GM21381 (cell line): ENCODE measurements at regions not wholly inside any gene's neighbourhood (a gene's known extent, or its start where the extent isn't known, plus 50 kb on each side); places are given as distances from the start of the nearest gene placed in this dataset.
"Not testable (repeated sequence)": the region's sequence is repeated elsewhere in the genome, so short reads cannot be mapped to it uniquely, and the experiment has no call there.

ENCODE experiments used
- ATAC-seq: cut with Tn5 transposase; IDR thresholded peaks from one replicate; pipeline ENCODE4 v1.9.1; 2021; ENCODE audit warnings: mild to moderate bottlenecking, moderate library complexity; ENCODE audit not compliant: unreplicated experiment

DNA sequence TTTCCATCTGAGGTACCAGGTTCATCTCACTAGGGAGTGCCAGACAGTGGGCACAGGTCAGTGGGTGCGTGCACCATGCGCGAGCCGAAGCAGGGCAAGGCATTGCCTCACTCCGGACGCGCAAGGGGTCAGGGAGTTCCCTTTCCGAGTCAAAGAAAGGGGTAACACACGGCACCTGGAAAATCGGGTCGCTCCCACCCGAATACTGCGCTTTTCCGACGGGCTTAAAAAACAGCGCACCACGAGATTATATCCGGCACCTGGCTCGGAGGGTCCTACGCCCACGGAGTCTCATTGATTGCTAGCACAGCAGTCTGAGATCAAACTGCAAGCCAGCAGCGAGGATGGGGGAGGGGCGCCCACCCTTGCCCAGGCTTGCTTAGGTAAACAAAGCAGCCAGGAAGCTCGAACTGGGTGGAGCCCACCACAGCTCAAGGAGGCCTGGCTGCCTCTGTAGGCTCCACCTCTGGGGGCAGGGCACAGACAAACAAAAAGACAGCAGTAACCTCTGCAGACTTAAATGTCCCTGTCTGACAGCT is 242.5 kb downstream of the CYLC2 start:
- not testable (repeated sequence) for ATAC-seq

DNA sequence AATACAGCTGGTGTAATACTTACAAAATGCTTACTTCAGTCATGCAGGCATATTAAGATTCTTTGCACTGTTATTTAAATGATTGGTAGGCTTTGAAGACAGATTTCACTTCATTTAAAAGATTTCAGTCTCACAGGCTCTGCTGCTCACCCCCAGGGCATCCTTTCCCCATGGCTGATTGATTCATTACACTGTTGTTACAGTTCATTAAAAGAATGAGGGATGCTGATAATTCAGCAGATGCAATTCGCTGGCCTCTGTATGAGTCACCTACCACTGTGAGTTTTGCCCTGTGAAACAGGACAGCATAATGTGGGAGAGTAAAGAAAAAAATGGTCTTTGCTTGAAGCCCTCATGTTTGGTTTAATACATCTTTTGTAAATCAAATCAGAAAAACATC is 246.9 kb downstream of the CYLC2 start:
- ATAC-seq, result no peak

DNA sequence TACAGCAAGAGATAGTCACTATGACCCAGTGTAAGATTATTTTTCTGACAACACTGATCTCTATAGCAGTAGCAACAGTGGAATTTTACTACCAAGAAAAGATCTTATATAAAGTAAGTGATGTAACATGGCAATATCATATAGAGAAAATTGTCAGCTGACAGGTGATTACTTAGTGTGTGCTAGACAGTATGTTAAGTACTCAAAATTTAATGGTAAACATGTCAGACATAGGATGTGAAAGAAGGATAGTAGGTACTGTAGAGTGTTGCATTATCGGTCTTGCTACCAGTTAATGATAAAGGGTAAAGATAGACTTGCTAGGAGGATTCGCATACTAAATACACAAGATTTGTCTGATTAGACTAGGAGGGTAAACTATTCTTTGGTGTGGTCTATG is 247.4 kb downstream of the CYLC2 start:
- ATAC-seq, result no peak

DNA sequence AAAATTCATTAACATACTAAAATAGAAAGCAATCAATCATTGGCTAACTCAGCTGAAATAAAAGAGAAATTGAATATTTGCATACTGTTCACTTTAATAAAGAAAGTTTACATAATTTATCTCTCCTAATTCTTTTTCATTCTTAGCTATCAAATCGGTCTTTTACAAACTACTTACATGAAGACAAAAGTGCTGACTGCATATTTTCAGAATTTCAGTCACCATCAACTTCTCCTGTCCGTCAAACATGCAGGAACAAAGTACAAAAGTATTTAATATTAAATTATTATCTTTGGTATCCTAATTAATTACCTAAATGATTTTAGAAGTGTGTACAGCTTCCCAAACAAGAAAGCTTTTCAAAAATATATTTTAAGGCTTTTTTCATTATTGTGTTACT is 248.4 kb downstream of the CYLC2 start:
- ATAC-seq, result no peak

DNA sequence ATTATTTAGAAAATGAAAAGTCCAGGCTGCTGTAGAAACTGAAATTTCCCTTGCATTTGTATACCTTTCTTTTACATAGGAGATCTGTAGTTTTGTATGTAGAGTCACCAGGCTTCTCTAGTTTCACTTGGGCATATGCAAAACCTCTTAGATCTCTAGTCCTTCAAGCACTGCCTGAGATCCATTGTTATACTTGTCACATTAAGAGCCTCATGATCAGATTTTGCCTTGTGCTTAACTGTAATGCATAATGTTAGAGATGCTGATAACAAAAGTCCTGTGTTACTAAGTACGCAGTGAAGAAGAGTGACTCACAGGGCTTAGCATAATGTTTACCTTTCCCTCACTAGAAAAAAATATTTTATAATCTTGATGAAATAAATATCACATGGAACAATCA is 250.2 kb downstream of the CYLC2 start:
- no peak for ATAC-seq

DNA sequence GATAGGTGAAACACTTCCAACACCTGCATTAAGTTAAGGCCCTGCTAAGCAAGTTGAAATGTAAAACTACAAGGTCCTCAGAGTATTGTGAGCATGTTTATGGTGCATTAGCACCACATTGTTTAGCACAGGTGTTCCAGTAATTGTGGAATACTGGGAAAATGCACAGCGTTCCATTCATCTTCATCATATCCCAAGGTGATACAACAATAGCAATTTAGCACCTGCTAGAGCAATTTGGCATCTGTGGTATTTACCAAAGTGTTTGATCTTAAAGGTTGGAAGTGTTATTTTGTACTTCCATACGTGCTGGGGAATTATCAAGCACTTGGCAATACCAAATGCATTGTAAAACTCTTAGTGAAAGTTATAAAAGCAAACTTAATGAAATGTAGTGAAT is 266.8 kb downstream of the CYLC2 start:
- no peak for ATAC-seq

DNA sequence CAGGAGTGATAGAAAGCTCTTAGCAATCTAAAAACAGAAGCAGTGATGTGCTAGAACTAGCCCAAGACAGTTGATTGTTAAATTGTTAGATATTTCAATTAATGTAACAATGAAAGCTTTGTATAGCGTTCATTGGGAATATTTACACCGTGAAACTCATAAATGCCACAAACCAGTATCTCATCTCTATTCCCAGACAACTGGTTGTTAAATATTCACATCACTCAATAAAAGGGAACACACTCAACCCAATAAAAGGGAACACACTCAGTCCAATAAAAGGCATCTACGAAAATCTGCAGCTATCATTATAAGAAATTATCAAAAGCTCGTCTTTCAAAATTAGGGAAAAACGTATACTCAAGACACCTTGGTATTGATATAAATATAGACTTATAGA is 270.9 kb downstream of the CYLC2 start:
- ATAC-seq, result no peak

DNA sequence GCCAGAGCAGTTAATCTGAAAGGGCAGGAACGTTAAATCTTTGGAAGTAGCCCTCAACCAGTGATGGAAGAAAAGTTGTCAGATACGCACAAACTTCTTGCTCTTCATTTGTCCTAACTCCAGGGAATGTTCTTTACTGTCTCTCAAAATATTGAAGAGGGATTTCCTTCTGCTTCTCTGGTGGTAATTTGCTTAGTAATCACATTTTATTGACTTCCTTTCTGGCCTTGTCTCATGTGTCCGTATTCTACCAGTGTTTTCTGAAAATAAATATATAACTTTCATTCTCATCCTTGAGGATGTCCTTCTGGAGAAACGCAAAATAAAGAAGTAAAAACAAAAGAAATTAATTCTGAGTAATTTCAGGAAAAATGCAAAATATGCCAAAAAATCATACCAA is 282.1 kb downstream of the CYLC2 start:
- no peak for ATAC-seq

DNA sequence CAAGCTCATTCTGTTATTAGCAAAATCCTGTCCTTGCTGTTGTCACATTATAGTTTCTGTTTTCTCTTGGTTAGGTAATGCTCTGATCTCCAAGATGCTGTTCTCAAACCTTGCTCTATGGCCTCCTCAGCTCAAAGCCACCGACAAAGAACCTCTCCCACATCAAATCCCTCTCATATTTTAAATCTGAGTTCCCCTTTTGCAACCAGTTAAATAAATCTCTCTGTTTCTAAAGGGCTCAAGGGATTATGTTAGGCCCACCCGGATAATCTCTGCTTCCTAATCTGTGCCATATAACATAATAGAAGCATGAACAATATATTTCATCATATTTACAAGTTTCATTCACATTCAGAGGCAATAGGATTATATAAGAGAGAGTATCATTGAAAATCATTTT is 286.0 kb downstream of the CYLC2 start:
- ATAC-seq, result no peak

DNA sequence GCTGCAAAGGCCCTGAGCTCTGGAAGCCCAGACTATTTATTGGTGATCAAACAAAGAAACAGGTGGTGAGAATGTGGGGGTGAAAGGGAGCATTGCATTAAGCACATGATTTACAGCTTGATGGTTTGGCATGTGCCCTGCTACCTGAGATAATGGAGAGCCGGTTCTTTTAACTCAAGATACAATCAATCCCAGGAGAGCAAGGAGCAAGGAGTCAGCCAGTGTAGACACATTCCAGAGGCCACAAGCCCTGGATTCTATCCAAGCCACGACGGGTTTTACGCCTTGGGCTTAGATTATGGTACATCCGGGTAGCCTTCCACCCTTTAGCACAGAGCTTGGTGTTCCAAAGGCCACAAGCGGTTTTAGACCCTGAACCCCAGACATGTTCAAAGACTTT is 292.2 kb downstream of the CYLC2 start:
- no peak for ATAC-seq

DNA sequence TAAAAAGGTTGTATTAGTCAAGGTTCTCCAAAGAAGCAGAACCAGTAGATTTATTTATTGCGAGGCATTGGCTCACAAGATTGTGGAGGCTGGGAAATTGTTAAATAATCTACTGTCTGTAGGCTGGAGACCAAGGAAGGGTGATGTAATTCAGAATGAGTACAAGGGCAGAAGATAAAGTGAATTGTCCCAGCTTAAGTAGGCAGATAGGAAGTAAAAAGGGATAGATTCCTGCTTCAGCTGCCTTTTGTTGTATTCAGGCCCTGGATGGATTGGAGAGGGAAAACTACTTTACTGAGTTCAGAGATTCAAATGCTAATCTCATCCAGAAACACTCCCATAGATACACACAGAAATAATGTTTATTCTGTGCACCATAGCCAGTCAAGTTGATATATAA is 301.1 kb downstream of the CYLC2 start:
- no peak for ATAC-seq

DNA sequence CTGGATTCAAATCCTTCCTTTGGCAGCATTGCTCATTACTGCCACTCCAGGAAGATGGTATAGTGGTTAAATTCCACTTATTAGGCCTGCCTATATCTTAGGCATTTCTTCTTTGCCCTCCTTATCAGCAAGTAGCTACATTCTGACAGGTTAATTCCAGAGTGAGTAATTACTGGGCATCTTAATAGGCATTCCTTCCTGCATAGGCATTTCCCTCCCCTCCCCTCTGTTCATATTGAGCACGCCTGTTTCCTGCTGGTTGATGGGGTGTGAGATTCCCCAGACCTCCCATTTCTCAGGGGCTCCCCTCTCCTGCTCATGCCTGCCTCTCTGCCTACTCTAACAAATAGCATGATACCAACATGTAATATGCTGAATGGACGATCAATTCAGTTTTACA is 305.9 kb downstream of the CYLC2 start:
- no peak for ATAC-seq

DNA sequence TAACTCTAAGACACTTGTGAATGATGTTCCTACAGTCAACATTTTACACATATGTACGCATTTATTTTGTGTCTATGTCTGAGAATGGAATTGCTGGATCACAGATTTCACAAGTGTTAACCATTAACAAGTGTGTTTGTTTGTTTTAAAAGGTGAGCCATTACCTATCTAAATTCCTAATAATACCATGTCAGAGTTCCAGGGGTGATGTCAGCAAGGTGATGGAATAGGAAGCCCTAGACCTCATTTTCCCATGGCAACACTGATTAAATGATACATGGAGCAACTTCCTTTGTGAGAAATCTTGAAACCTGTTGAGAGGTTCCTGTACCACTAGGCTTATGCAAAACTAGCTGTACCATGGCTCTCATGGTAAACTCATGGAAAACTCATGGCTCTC is 309.7 kb downstream of the CYLC2 start:
- ATAC-seq, result no peak

DNA sequence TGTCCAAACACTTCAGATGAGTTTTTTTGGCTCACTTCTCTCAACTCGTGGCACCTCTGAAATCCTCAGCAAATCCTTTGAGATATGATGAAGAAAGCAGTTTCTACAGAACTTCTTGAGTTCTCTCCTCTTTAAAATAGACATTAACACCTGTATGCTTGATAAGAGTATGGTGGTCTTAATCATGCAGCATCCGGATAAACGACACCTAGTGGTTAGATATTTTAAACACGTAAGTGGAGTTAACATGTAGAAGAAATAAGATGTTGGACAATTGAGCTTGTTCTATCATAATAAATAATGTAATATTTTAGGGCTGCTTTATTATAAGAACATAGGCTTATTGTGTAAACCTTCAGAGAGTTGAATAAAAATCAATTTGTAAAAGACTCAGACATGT is 324.8 kb downstream of the CYLC2 start:
- ATAC-seq, result no peak

DNA sequence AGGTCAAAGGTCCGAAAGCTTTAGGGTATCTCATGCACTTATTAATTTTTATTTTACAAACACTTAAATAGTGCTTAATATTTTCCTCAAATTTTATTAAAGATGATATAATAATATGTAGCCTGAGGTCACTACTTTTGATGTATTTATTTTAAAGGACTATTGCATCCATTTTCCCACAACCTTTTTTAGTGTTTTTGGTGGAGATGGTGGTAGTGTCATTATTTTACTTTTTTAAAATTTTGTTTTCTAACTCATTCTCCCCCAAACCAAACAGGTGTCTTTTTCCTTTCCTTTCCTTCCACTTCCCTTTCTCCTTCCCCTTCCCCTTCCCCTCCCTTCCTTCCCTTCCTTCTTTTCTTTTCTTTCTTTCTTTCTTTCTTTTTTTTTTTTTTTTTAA is 328.6 kb downstream of the CYLC2 start:
- ATAC-seq, result no peak

DNA sequence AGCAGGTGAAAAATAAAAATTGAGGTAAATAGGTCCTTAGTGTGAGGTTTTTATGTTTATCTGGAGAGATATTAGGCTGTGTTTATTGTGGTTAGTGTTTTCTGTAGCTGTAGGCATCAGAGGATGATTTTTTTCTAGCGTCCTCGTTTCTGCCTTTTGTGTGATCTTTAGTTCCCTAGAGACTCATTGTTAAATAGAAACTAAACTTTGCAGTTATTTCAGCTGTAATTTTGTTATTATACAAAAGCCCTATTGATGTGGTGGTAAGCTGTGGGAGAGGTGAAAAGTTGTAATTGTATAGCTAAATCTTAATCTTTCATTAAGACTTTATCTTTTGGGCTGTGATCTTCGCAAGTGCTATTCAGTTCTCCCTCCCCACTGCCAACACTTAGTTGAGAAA is 340.3 kb downstream of the CYLC2 start:
- no peak for ATAC-seq

DNA sequence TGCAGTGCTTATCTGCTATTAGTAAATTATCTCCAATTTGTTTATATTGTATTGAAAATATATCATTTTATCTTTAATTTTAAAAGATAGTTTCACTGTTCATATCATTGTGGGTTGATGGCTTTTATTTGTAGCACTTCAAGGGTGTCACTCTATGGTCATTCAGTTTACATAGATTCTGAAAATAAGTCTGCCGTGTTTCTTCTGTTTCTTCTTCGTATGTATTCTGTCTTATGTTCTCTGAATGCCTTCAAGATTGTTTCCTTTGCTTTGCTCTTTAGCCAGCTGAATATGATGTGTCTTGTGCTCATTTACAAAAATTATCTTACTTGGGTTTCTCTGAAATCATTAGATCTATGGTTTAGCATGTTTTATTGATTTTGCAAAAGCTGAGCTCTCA is 359.9 kb downstream of the CYLC2 start:
- ATAC-seq, result no peak

DNA sequence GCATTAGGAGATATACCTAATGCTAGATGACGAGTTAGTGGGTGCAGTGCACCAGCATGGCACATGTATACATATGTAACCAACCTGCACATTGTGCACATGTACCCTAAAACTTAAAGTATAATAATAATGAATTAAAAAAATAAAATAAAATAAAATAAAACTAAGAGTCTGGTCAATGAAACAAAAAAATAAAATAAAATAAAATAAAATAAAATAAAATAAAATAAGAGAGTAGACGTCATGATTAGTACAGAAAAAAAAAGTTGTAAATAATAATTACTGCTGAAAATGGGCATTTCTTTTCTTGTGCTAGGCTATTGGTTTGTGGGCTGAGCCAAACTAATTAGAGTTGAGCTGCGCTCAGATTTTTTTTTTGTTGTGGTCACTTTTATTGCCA is 362.8 kb downstream of the CYLC2 start:
- ATAC-seq, result not testable (repeated sequence)

DNA sequence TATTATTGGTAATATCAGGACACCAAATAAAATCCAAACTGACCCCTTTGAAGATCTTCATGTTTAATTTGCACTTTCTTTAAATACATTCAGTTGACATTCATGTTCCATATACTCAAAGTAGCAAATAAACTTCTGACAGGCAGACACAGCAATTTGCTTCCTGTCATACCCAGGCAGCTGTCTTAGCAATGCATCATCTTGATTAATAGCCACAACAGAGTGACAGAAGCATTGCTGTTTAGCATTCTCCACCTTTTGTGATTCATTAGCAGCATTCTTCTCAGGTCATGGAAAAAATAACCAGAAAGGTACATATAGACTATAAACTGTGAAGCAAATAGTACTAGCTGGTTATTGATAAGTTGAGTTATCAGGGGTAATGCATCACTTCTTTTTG is 366.8 kb downstream of the CYLC2 start:
- no peak for ATAC-seq

DNA sequence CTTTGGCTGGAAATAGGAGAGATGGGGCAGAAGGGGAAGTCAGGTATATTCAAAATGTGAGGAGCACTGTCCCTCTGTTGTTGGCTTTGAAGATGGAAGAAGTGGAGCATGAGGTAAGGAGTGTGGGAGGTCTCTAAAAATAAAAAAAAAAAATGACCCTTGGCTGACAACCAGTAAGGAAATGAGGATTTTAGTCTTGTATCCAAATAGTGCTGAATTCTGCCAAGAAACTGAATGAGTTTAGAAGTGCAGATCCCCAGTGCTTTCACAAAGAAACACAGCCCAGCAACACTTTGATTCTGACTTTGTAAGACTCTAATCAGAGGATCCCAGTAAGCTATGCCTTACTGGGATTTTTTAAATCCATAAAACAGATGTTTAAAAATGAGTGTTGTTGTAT is 367.9 kb downstream of the CYLC2 start:
- no peak for ATAC-seq

DNA sequence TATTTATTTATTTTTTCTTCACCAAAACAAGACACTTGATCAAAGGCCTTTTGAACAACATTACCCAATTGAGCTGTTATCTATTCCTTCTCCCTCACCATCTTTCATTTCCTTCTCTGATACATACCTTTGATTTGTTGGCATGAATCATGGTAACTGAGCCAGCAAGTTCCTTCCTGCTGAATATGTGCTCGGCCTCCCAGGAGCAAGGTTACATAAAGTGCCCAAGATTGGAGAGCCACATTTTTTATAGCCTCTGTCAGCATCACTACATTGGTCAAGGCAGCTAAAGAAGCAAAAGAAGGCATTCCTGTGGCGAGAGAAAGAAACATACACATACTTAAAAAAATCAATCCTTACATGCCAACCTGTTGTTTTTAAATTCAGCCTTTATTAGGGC is 369.6 kb downstream of the CYLC2 start:
- no peak for ATAC-seq

DNA sequence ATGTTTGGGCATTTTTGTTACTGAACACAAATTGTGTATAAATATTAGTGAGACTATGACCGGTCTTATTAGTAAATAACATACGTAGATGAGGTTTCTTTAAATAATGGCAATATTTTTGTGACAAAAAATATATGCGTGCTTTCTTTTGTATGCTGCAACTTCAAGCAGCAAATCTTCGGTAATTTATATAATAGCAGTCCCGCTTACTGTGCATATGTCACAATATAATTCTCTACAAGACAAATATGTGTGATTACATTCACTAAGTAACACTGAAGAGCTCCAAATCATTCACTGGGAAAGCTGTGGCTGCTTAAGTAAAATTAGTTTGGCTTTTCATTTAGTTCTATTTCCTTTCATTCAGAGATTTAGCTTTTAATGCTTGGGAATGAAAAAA is 376.0 kb downstream of the CYLC2 start:
- ATAC-seq, result no peak

DNA sequence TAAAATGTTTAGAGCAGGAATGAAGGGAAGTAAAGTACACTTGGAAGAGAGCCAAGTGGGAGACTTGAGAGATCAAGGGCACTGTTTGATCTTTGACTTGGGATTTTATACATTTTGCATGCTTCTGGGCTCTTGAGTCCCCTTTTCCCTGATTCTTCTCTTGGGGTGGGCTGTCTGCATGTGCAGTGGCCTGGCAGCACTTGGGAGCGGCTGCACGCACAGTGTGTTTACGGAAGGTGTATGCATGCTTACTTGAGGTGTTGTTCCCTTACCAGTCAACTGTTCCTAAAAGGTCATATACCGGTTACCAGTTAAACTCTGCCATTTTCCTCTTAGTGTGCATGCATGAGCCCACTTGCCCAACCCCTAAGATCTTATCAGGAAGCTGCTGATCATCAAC is 377.7 kb downstream of the CYLC2 start:
- ATAC-seq, result no peak

DNA sequence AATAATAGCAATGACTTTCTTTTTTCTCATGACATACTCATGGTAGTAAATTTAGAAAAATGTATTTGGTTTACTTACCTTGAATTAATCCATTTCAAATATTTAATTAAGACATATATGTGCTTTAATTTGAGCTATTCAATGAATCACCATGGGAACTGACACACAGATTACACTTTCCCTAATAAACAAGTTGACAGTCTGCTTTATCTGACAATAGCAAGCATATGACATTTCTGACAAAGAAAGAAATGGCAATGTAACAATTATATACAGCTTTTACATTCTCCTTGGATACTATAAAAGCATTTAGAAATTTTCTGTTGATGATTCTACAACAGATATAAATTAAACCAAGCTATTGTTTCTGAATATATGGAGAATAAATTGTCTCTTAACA is 382.5 kb downstream of the CYLC2 start:
- ATAC-seq, result no peak
